Activated CD4-positive, alpha-beta T cell treated with anti-CD3 and anti-CD28 coated beads, Interleukin-2, amount 50 U/mL, for 4 hours (primary cell): ENCODE measurements at regions not wholly inside any gene's neighbourhood (a gene's known extent, or its start where the extent isn't known, plus 50 kb on each side); places are given as distances from the start of the nearest gene placed in this dataset.
"Not testable (repeated sequence)": the region's sequence is repeated elsewhere in the genome, so short reads cannot be mapped to it uniquely, and the experiment has no call there.

Experiments used
- DNase-seq, 2 experiments: peaks; one replicate each; pipeline ENCODE4 v3.0.0-alpha.2; 2020

DNA sequence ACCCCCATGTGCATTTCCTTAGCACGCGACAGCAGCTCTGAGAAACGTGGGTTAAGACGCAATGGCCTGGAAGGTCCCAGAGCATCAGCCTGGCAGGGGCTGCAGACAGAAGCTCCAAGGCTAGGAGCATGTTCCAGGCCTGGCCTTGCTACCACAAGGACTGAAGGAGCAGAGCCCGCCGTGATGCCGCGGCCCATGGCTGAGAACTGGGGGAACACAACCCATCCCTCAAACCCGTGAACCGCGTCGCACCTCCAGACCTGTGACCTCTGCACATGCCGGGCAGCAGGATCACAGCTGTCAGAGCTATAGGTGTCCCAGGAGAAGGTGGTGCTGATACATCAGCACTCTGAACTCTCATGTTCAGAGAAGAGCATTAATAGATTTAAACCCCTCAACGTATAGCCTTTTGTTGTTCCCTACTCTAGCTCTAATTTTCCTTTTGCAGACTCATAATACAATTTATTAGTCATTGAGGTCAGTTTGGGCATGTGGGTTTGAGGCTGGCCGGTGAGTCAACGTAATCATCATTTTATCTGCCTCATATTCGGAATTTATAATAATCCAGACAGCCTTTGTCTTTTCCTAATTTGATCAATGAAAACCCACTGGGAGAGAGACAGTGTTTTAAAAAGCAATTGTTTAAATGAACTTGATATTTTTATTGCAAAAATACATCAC, 222.5 kb upstream of the TCERG1L start:
- DNase-seq: no peak

DNA sequence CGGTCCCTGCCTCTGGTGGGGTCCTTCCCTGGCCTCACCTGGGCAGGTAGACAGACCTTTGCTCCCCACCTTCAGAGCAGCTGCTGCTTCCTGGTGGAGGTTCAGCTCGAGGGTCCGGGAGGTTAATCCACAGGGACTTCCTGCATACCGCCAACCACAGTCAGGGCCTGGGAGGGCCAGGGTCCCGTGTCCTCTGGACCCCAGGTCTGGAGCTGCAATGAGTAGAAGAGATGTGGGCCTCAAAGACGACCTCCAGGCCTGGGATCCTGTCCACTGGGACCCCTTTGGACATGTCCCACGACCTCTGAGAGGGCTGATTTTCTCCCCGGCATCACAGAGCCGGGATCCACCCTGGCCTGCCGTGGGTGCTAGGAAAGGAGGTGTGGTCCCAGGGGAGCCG, 223.3 kb upstream of the TCERG1L start:
- no peak for DNase-seq

DNA sequence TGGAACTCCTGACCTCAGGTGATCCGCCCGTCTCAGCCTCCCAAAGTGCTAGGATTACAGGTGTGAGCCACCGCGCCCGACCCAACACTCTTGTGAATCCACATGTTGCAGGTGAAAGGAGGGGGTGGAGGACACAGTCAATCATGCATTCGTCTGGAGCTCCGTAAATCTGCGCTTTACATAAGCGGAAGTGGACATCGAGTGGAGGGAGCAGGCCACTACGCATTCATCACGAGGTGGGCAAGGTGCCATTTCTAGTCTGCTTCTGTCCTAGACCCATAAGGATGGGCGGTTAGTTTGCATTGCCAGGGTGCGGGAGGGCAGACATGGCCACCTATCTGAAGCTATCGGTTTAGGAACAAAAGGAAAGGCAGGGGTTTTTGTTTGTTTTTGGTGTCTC, 225.2 kb upstream of the TCERG1L start:
- DNase-seq: no peak

DNA sequence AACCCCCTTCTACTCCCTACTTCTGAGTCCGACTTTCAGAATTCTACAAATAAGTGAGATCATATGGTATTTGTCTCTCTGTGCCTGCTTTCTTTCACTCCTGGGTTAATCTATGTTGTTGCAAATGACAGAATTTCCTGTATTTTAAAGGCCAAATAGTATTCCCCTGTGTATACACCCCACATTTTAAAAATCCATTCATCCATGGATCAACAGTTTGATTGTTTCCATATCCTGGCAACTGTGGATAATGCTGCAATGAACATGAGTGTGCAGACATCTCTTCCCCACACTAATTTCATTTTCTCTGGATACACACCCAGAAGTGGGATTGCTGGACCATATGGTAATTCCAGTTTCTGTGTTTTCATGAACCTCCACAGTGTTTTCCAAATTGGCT, 225.8 kb upstream of the TCERG1L start:
- DNase-seq: no peak

DNA sequence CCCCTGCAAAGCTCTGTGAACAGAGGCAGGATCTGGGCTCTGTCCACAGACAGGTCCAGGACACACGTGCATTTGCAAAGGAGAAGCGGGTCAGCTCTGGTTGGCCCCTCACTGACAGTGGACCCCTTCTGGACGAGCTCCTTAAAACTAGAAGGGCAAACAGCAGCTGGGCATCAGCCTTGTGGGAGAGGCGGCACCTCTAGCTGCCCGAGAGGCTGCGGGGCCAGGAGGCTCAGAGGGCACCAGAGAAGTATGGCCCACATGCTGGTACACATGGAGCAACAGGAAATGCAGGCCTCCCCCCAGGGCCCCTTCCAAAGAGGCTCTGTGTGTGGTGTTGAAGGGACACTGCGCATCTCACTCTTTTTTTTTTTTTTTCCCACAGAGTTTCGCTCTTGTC, 233.0 kb upstream of the TCERG1L start:
- no peak for DNase-seq

DNA sequence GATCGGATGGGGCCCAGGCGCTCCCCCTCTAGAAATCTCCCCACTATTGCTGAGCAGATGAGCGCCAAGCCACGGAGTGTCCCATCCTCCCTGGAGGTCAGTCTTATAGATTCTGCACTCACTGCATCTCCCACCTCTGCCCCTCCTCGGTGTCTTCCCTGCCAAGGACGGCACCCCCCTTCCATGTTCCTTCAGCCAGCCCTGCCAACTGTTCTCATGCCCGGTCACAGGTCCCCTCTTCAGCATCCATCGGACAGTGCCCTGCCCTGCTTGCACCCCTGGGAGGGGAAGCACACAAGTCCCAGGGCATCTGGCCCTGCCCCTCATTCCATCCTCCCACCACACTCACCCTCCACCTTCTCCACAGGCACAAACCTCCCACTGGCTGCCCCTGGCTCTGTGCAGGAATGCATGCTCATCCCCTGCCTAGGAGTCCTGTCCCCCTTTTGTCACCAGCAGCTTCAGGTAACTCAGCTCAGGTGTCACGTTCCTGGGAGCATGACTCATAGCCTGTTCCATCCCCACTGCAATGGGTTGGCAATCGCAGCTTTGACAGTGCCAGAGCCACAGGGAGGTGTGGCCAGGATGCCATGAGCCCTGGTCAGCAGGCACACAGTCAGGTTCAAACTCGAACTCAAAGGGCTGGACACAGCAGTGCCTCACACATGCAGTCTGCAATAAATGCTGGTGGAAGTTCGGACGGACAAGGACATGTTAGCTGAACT, 234.7 kb upstream of the TCERG1L start:
- no peak for DNase-seq

DNA sequence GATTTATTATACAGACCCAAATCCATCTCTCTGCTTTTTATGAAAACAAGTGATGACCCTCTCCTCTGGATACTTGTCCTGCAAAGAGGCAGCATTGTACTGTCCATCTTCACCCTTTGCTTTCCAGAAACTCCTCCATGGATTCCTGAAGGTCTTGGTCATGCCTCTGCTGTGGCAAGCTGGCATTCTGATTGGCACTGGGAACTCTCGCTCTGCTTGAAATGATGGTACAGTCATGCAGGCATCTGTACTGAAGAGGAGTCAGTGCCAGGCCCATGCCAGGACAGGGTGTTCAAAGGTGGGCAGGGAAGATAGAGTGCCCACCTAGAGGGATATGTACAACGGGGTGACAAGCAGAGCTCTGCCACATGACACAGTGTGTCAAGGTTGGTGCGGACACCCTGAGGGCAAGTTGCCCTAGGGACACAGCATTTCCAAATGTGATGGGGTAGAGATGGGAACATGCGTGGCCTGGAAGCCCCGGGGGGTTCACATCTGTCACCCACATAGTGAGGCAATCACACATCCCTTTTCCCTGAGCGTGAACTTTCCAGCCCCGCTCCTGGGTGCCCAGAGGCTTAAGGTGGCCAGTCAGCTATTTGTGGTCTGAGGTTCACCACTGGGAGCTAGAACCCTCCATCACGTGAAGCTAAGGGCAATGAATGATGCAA, 235.7 kb upstream of the TCERG1L start:
- DNase-seq: no peak

DNA sequence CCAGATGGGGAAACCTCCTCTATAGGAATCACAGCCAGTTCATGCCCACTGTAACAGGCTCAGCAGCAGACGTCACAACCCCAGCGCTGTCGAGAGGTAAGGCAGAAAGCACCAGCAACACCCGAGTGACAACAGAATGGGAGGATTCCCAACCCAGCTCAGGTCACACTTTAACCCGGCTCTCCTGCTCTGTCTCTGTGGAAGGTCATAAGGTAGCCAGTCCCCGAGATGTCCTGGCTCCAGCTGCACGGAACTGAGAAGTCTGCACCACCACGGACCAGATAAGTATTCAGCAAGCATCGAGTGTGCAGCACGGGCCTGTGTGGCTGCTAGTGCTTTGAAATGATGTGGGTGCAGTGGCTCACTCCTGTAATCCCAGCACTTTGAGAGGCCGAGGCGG, 236.7 kb upstream of the TCERG1L start:
- DNase-seq: no peak

DNA sequence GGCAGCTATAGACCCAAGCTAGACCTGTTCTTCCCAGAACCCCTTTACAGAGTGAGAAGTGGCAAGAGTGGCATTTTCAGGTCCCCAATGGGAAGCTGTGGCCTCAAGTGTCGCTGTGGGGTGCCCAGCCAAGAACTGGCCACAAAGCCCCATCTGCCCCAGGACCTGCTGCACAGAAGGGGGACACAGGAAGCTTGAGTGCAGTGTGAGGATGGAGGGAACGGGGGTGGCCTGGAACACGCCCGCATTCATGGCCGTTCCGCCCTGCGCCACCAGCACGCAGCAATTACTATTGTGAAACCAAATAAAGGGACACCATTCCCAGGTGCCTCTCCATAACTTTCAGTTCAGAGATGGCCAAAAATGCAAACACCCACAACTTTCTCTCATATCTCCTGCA, 237.6 kb upstream of the TCERG1L start:
- DNase-seq: no peak

DNA sequence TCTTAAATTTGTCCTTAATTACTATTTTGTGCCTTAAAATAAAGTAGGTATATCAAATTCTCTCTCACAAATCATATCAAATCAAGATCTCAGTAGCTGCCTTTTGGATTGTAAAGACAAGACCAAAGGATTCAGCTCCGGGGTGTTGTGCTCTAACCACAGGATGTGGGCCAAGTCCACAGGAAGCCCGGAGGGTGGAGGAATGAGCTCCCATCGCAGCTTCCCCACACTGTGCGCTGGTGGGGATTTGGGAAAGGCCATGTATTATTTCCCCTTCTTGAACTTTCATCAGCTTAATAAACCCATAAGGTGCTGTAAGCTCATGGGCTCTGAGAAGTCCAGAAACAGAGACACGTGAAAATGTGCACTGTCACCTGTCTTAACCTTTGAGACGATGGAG, 241.6 kb upstream of the TCERG1L start:
- DNase-seq: no peak

DNA sequence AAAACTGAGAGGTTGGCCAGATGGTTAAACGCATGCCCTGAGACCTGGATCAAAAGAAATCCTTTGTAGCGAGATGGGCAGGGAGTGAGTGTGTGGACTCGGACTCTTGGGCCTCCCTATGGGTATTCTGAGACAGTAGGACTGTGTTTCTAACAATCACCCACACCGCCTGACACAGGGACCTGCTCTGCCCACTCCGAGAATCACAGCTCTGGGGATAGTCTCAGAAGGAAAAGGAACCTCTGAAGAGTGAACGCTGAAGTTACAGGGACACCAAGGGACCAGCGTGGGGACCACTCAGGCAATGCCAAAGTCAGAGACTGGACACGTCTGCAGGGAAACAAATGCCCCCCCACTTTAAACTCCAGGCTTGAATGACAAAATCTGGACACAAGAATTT, 242.1 kb upstream of the TCERG1L start:
- DNase-seq: no peak

DNA sequence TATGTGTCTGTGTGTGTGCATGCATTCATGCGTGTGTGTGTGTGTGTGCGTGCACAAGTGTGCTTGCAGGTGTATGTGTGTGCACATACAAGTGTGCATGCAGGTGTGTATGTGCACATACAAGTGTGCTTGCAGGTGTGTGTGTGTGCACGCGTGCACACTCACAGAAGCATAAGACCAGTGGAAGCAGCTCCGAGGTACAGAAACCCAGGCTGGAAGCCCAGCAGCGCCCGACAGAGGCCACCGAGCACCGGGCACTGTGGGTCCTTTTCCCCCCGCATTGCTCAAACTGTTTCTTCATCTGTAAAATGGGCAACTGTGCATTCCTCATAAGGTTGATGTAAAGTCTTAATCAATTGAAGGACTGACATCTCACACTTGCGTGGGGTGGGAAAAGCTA, 243.3 kb upstream of the TCERG1L start:
- DNase-seq: no peak

DNA sequence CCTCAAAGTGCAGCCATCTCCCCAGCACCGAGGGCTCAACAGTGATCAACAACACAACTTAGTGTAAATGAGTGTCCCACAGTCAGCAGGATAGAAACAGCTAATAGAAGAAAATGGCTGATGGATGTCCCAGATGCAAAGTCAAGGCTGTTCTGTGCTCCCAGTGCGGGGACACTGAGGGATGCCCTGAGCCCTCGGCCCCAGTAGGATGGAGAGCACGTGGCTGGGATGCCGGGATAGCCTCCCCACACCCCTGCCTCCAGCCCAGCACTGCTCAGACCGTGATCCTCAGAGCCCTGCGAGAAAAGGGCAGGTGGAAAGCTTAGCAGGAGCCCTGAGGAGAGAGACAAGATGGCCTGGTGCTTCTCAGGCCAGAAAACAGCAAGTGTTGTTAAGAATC, 243.9 kb upstream of the TCERG1L start:
- DNase-seq: no peak

DNA sequence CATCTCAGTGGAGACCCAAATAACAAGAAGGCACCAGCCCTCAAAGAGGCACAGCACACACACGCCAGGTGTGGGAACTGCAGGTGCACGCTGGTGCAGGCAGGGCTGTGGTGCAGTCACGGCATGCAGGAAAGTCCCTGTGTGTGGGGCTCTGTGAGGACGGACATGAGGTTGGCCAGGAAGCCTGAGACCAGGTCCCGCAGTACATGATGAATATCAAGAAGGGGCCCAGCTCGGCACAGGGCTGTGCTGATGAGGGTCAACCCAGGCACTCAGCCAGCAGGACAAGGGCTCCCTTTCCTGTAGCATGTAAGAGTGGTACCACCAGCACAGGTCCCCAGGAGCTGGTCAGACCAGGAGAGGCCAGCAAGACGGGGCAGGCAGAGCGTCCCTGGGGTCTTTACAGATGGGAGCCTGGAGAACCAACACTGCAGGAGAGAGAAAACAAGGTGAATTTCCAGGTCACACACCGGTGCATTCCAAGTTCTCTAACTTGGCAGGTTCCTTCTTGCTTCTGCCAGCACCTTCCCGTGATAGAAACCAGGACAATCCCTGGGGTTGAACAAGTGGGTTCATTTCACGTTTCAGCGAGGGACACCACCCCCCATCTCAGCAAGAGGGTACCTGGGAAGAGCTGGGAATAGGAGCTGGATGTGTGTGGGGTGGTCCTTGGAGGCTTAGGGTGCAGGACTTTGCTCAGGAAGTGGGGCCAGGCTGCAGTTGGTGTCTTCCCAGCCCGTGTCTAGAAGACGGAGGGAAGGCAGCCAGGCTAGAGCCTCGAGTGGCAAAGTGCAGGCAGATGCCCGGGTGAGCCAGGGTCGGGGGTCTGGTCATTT, 244.8 kb upstream of the TCERG1L start:
- DNase-seq: no peak

DNA sequence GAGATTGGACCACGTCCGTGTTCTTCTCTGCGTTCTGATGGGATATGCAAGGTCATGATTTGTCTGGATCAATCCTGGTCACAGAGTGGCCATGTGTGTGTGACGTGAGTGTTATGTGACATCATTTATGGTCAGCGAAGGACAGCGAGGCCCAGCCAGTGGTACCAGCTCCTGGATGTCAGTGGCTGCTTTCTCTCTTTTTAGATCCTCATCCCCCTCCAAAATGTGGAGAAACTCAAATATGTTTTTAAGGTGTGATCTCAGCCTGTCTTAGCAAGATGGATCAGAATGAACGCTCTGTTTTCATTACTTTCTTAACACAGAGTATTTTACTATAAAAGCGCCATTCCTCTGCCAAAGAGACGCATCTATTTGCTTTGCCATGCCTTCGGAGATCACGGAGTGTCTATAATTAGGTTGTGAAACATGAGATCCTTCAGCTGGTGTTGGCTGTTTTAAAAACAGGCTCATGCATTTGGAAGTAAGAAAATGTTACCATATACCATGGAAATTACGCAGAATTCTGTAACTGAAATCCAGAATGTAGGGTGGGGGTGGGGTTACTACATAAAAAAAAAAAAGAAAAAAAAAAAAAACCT, 245.5 kb upstream of the TCERG1L start:
- no peak for DNase-seq

DNA sequence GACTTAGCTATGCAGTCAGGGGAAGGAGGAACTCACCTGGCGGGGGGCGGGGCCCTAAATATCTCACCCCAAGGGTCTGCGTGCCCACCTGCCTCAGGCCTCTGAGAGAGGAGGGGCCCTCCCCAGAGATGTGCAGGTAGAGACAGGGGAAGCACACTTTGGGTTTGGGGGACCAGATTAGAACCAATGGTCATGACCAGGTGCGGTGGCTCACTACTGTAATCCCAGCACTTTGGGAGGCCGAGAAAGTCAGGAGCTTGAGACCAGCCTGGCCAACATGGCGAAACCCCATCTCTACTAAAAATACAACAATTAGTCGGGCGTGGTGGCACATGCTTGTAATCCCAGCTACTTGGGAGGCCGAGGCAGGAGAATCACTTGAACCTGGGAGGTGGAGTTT, 246.4 kb upstream of the TCERG1L start:
- not testable (repeated sequence) for DNase-seq

DNA sequence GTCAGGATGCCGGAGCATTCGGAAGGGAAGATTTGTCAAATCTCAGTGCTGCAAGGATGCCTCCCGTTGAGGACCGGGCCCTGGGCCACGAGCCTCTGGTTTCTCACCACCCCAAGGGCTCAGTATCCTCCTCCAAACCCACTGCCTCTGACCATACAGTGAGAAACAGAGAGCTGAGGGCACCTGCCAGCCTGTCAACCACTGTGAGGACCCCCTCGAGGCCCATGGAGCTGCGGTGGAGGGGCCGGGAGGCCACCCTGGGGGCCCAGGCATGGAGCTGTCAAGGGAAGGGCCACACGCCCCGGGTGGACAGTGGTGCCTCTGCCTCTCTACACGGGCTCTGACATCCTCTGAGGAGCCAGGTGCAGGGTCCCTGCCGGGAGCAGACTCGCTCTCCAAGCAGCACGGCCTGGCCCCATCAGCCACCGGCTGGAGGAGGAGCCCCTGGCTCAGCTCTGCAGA, 248.0 kb upstream of the TCERG1L start:
- no peak for DNase-seq

DNA sequence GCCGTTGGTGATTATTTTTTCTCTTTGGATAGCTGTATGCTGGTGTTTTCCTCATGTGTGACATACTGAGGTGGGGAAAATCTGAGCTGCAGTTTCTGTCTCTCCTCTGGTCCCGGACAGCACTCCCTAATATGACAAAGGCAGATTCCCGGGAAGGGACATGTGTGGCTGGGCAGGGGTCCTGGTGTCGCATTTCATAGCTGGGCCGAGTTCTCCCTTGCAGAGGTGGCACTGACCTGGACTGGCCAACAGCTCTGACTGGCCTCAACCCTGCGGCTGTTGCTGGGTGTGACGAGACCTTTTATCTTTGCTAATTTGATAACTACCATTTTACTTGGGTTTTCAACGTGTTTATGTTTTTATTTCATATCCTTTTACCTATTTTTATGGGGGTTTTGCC, 248.6 kb upstream of the TCERG1L start:
- DNase-seq: no peak

DNA sequence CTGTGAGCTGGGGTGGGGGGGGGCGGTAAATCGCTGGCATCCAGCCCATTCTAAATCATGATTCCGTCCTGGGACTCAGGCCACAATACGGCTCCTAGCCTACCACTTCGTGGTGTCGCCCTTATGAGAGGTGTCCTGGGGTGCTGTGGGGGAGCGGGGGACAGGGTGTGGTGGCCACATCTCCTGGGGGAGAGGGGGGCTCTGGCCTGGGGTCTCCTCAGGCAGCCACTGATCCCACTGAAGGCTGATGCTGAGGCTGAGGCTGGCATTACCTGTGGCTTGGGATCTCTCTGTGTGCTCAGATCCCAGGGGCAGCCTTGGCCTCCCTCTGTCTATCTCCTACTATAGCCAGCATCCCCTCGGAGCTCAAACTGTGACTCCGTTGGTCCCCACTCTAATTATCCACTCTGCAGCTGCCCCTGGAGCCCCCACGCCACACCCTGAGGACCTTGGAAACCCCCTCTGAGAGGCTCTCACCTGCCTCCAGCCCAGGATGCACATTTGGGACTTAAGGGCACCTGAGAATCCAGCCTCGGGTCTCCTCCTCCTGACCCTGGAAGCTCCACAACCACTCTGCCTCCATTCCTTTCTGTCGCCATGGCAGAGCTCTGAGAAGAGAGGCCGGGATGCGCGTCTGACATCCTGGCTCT, 249.3 kb upstream of the TCERG1L start:
- DNase-seq: no peak

DNA sequence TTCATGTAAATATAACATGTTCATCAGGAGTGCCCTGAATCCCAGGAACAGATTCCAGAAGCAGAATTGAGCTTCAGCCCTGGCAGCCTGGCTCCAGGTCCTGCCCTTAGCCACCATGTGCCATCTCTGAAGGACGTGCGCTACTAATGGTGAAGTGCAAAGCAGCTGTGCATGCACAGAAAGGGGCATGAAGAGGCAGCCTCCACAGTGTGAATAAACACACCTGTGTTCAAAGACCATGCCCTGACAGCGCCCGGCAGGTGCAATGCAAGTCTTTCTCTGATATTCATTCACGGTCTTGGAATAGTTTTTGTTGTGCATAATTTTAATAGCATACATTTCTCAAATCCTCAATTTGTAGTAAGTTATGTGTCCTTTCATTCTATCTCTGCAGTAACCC, 250.4 kb upstream of the TCERG1L start:
- no peak for DNase-seq

DNA sequence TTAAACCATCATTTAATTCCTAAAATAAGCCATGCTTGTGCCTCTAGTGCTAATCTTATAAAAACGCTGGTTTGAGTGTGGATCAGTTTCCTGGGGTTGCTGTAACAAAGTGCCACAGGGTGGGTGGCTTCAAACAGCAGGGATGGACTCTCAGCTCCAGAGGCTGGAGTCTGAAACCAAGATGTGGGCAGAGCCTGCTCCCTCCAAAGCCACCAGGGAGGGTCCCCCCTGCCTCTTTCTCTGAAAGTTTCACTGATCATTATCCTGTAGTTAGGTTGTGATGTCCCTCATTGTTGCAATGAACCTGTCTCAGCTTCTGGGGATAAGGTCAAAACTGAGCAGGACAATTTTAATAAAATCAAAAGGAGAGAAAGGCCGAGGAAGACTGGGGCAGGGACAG, 251.9 kb upstream of the TCERG1L start:
- no peak for DNase-seq
